ENCODE measurements at regions not wholly inside any gene's neighbourhood (a gene's known extent, or its start where the extent isn't known, plus 50 kb on each side); places are given as distances from the start of the nearest gene placed in this dataset.

GRCh38 chr1:223036479-223036845 lies 106.6 kb downstream of the TLR5 start:
- H2AFZ ChIP-seq (ENCODE audit: control insufficient read depth, low read length) = no peak overlapping the region
- no peak overlapping the region for H3K4me2 ChIP-seq (ENCODE audit: control insufficient read depth, extremely low read depth, insufficient read depth, low read depth, low read length)
- no peak overlapping the region for H3K4me3 ChIP-seq (ENCODE audit: control insufficient read depth in 2 of 3, extremely low read depth in 1 of 3, insufficient read depth in 2 of 3, low read depth in 1 of 3, low read length in 3 of 3)
- DNase-seq (ENCODE audit: low read depth, low spot score) (no peak), FAIRE-seq (no peak)
- H4K20me1 ChIP-seq (ENCODE audit: control insufficient read depth, extremely low read depth, insufficient read depth, low read length) = no peaks in the 10 kb centered on the region
- no peaks in the 10 kb centered on the region for H3K36me3 ChIP-seq (ENCODE audit: control insufficient read depth in 2 of 2, extremely low read depth in 1 of 2, insufficient read depth in 2 of 2, low read length in 2 of 2)
- no peaks in the 10 kb centered on the region for H3K79me2 ChIP-seq (ENCODE audit: control insufficient read depth, insufficient read depth, low read length)
- H3K27me3 ChIP-seq (ENCODE audit: control insufficient read depth, extremely low read depth, insufficient read depth, low read length) = peaks cover 8% of the 10 kb centered on the region
- H3K9me3 ChIP-seq (ENCODE audit: control insufficient read depth, low read depth, low read length) = no peaks in the 10 kb centered on the region
- TF ChIP-seq EZH2 (IDR thresholded peaks at IDR 0.05; ENCODE audit: low read length) (no peak), CTCF (optimal IDR thresholded peaks at IDR 0.05 in 1 of 3, IDR thresholded peaks at IDR 0.05 in 1 of 3, conservative IDR thresholded peaks at IDR 0.05 in 1 of 3; ENCODE audit: extremely low read depth in 1 of 3, insufficient read depth in 2 of 3, low read length in 3 of 3) (no peak)
- no peaks in the 10 kb centered on the region for H3K9me1 ChIP-seq (ENCODE audit: control insufficient read depth, extremely low read depth, insufficient read depth, low read length)
- H3K9ac ChIP-seq (ENCODE audit: control insufficient read depth, extremely low read depth, insufficient read depth, low read length) = no peak overlapping the region
- dilution Hi-C loops (cut with MboI; ENCODE audit: extremely low pct_ligation_motif_present, low sequenced_read_pairs) = no loop called here
- H3K27ac ChIP-seq (ENCODE audit: control insufficient read depth, insufficient read depth, low read length) = no peak overlapping the region
- peaks cover 18% of the 10 kb centered on the region for H3K4me1 ChIP-seq (ENCODE audit: control insufficient read depth, extremely low read depth, insufficient read depth, low read length)

GRCh38 chr1:223037845-223038244 lies 105.2 kb downstream of the TLR5 start:
- no peaks in the 10 kb centered on the region for H3K36me3 ChIP-seq (ENCODE audit: control insufficient read depth in 2 of 2, extremely low read depth in 1 of 2, insufficient read depth in 2 of 2, low read length in 2 of 2)

More at GRCh38 chr1:223037845-223038244, 105.2 kb downstream of the TLR5 start:
- no peak for FAIRE-seq
- DNase-seq (ENCODE audit: low read depth, low spot score) = no peak
- Histone ChIP-seq H3K9me1 (ENCODE audit: control insufficient read depth, extremely low read depth, insufficient read depth, low read length) (no peaks in the 10 kb centered on the region), H3K4me3 (ENCODE audit: control insufficient read depth in 2 of 3, extremely low read depth in 1 of 3, insufficient read depth in 2 of 3, low read depth in 1 of 3, low read length in 3 of 3) (no peak overlapping the region), H3K9me3 (ENCODE audit: control insufficient read depth, low read depth, low read length) (no peaks in the 10 kb centered on the region), H2AFZ (ENCODE audit: control insufficient read depth, low read length) (no peak overlapping the region), H3K4me1 (ENCODE audit: control insufficient read depth, extremely low read depth, insufficient read depth, low read length) (peaks cover 10% of the 10 kb centered on the region), H3K4me2 (ENCODE audit: control insufficient read depth, extremely low read depth, insufficient read depth, low read depth, low read length) (no peak overlapping the region), H4K20me1 (ENCODE audit: control insufficient read depth, extremely low read depth, insufficient read depth, low read length) (no peaks in the 10 kb centered on the region), H3K27ac (ENCODE audit: control insufficient read depth, insufficient read depth, low read length) (no peak overlapping the region), H3K79me2 (ENCODE audit: control insufficient read depth, insufficient read depth, low read length) (no peaks in the 10 kb centered on the region), H3K9ac (ENCODE audit: control insufficient read depth, extremely low read depth, insufficient read depth, low read length) (no peak overlapping the region), H3K27me3 (ENCODE audit: control insufficient read depth, extremely low read depth, insufficient read depth, low read length) (peaks cover 8% of the 10 kb centered on the region)
- TF ChIP-seq EZH2 (IDR thresholded peaks at IDR 0.05; ENCODE audit: low read length) (no peak), CTCF (optimal IDR thresholded peaks at IDR 0.05 in 1 of 3, IDR thresholded peaks at IDR 0.05 in 1 of 3, conservative IDR thresholded peaks at IDR 0.05 in 1 of 3; ENCODE audit: extremely low read depth in 1 of 3, insufficient read depth in 2 of 3, low read length in 3 of 3) (no peak)
- dilution Hi-C loops (cut with MboI; ENCODE audit: extremely low pct_ligation_motif_present, low sequenced_read_pairs) = no loop called here

Data from keratinocyte (primary cell).